Hepatocyte (in vitro differentiated cells): ENCODE measurements at regions not wholly inside any gene's neighbourhood (a gene's known extent, or its start where the extent isn't known, plus 50 kb on each side); places are given as distances from the start of the nearest gene placed in this dataset.

Source experiments
- CTCF ChIP-seq: fragments of 200-600 bp; sonication (generic); IDR thresholded peaks from 2 replicates; pipeline ENCODE4 v1.5.1; 2016; ENCODE audit warnings: antibody characterized with exemption, mild to moderate bottlenecking; ENCODE audit not compliant: poor library complexity
- EZH2 ChIP-seq: fragments of 200-600 bp; sonication (generic); IDR thresholded peaks from 2 replicates; pipeline ENCODE4 v1.6.1; 2016; ENCODE audit warnings: antibody characterized with exemption, mild to moderate bottlenecking, borderline replicate concordance
- EZH2phosphoT487 ChIP-seq: fragments of 200-600 bp; sonication (generic); IDR thresholded peaks from one replicate; pipeline ENCODE4 v1.6.1; 2018; ENCODE audit warnings: antibody characterized with exemption, mild to moderate bottlenecking, low read depth, moderate library complexity; ENCODE audit not compliant: unreplicated experiment, severe bottlenecking

GRCh38 chr21:18711662-18712061 lies 308.1 kb upstream of the TMPRSS15 start:
- no peak for TF ChIP-seq CTCF
- TF ChIP-seq EZH2phosphoT487 = no peak
- TF ChIP-seq EZH2 = no peak
